GM18873 (cell line): ENCODE measurements at regions not wholly inside any gene's neighbourhood (a gene's known extent, or its start where the extent isn't known, plus 50 kb on each side); places are given as distances from the start of the nearest gene placed in this dataset.
"Not testable (repeated sequence)": the region's sequence is repeated elsewhere in the genome, so short reads cannot be mapped to it uniquely, and the experiment has no call there.

ENCODE experiments used
- ATAC-seq: cut with Tn5 transposase; IDR thresholded peaks from one replicate; pipeline ENCODE4 v1.9.1; 2021; ENCODE audit warnings: mild to moderate bottlenecking, moderate library complexity, moderate number of reproducible peaks; ENCODE audit not compliant: unreplicated experiment, low FRiP score

DNA sequence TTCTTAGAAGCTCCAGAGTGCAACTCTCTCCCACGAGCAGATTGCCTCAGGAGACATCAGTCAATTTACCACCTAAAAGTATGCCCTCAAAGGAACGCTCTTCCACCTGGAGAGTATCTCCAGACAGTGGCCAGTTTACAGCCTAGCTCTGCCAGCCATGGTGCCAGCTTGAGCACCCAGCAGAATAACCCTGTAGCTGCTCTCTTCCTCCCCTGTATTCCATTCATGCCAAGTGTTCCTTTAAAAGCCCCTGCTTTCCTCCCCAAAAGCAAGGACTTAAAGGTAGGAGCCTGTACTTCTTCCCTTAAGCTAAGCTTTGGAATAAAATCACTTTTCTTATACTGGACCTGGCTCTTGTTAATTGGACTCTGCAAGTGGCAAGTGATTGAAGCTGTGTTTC is 245.4 kb upstream of the TMEM132C start:
- ATAC-seq: no peak

DNA sequence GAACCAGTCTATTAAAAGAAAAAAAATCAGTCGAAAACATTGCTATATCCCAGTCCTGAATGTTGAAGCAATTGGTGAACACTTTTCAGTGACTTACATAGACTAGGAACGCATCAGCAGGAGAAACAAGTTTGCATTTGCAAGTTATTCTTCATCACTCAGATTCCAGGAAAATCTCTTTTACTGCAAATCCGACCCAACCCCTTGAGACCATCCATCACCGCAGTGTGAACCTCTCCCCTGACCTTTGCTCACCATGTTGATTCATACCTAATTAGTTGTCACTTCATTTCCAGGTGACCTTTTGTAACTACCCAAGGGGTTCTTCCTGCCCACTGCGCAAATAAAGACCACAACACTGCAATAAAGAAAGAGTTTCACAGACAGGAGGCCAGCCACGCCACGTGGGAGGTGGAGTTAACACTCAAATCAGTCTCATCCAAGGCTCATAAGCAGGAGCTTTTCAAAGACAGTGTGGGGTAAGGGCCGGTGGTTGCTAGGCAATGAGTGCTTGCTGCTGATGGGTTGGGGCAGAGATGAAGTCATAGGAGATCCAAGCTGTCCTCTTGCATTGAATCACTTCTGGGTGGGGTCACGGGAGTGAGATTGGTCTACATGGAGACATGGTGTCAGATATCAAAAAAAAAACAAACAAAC is 241.3 kb upstream of the TMEM132C start:
- no peak for ATAC-seq

DNA sequence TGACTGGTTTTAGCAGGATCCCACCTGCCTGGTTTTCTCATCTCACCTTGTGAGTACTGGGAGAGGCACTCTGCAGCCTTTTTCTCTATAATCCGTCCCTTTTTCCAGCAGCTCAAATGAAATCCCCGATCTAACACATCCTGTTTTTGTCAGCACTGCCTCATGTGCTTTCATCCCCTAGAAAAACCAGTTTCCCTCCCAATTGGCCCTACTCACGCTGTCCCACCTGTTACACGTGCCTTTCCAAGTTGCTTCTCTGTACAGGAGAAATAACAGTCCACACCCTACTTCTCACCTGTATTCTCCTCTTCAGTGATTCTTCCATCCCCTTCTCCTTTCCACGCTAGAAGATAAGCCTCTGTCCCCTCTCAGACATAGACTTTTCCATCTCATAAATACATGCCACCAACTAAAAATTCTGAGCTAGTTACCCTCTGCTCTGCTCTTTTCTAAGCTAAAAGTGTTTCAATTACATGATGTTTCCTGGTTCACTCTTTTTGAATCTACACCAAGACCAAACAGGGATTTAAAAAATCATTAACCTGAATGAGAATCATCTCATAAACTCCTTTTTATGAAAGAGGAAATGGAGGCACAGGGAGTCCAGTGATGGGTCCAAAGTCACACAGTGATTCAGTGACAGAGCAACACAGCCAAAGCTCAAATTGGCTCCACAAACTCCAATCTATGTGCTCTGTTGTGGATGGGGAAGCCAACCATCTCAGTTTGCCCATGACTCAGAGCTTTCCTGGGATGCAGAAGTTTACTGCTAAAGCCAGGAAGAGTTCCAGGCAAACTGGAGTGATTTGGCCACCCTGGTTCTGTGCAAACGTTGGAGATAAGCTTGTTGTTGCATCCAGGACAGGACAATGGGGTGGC is 240.0 kb upstream of the TMEM132C start:
- no peak for ATAC-seq

DNA sequence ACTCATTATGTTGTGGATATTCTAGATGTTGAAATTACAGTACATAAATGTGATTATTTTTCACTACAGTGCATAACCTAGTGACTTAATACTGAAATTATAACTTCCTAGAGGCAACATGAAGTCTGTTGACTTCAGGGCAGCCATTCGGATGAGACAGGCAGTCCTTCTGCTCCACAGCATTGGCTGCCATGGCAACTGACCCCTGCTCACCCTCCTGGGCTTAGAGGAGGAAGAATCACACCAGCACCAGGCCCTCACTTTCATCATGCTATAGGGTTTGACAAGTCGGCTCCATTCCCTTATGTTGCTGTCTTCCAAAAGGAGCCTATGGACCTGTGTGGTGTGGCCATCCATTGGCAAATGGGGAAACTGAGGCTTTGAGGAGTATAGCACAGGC is 233.5 kb upstream of the TMEM132C start:
- ATAC-seq: no peak

DNA sequence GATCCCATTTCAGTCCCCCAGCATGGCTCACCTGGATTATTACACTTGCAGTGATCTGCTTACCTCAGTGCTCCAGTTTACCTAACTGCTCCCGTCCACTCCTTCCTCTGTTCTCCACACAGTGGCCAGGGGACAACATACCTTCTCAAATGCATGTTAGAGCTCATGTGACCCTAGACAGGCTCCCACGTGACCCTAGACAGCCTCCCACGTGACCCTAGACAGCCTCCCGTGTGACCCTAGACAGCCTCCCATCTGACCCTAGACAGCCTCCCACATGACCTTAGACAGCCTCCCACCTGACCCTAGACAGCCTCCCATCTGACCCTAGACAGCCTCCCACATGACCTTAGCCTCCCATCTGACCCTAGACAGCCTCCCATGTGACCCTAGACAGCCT is 226.0 kb upstream of the TMEM132C start:
- no peak for ATAC-seq

DNA sequence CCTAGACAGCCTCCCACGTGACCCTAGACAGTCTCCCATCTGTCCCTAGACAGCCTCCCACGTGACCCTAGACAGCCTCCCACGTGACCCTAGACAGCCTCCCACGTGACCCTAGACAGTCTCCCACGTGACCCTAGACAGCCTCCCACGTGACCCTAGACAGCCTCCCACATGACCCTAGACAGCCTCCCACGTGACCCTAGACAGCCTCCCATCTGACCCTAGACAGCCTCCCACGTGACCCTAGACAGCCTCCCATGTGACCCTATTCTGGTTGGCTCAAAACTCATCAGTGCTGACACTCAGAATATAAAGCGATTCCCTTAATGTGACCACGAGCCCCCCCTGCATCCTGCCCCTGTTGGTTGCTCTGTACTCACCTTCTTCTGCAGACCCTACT is 224.7 kb upstream of the TMEM132C start:
- ATAC-seq: not testable (repeated sequence)

DNA sequence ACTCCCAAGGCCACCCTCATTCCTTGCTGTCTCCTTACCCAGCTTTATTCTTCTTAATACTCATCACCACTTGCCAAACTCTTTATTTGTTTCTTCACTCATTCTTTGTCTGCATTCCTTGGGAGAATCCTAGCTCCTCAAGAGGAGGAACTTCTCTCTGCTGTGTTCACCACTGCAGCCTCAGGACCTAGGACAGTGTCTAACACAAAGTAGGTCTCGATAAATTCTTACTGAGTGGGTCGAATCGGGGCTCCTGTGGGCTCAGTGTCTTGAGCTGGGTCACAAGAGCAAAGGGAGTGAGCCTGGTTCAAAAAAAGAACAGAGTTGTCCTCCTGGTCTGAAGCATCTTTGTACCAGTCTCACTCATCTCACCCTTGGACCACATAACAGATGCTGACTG is 224.1 kb upstream of the TMEM132C start:
- no peak for ATAC-seq

DNA sequence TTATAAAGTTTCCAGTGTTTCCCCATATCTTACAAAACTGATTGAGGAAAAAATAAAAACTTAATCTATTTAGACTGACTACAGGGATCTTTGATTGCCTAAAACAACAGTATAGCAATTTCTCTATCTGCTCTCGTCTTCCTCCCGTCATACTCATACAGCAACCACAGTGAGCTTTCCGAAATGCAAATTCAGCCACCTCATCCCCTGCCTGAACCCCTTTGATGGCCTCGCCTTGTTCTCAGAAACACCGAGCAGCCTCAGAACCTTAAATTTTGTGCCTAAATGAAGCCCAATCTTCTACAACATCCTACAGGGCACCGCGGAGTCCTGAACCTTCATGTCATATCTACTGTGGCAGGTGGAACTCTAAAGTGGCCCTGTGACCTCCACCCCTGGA is 223.7 kb upstream of the TMEM132C start:
- no peak for ATAC-seq

DNA sequence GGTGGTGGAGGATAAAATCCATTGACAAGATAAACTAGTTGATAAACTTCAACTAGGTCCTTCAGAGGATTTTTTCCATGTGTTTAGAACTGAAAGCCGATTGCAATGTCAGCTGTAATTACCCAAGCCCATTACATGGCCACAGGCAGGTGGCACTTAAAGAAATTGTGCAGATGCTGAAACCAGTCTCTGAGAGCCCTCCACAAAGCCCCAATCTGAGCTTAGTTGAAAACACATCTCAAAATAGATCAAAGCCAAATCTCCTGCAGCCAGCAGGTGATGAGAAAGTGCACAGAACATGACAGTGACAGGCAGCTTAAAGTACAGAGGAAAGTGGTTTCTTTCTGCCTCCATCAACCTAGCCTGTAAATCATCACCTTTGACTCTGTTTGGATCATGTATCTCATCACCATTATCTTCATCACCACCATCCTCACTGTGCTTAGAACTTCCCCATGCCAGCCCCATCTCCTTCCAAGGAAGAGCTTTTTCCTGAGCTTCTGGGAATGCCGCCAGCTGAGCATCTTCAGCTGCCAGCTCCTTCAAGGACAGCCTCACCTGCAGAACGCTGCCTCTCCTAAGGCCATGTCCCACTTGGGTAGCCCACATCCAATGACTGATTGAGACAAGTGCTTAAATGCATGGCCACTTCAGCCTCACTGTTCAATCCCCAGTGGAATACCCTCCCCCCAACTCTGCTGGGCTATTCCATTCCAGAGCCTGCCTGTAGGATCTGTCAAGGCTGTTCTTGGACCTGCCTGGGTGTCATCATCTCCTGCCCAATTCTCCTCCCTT is 219.5 kb upstream of the TMEM132C start:
- ATAC-seq: no peak

DNA sequence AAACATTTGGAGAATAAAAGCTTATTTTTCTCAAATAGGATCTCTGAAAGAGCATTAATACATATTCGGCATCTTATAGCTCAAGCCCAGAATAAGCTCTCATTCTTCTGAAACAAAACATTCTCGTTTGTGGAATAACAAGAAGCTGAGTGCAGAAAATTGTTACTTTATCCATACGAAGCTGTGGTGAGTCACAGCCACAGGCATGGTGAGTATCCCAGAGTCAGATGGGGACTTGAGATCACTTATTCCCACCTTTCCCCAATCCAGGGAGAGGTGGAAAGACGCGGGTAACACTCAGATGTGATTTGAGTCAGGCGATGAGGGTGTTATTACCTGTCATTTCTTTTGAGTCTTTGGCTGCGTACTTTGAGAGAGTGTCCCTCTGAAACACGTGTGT is 214.6 kb upstream of the TMEM132C start:
- ATAC-seq: no peak

DNA sequence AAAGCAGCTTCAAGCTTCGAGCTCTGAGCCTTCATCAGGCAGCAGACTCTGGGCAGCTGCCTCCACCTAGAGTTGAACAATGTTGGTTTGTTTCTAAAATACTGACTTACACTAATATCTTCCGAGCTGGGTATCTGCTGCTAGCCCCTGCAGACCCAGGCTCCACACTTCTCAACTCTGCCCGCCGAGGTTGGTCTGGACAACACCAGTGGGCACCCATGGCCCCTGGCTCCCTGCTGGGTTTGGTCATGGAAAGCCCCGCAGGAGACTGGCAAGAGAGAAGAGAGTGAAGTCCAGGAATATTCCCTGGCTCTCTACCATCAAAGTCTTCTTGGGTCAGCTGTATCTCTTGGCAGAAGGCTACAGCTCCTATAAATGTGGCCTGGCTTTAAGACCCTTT is 214.2 kb upstream of the TMEM132C start:
- ATAC-seq: no peak

DNA sequence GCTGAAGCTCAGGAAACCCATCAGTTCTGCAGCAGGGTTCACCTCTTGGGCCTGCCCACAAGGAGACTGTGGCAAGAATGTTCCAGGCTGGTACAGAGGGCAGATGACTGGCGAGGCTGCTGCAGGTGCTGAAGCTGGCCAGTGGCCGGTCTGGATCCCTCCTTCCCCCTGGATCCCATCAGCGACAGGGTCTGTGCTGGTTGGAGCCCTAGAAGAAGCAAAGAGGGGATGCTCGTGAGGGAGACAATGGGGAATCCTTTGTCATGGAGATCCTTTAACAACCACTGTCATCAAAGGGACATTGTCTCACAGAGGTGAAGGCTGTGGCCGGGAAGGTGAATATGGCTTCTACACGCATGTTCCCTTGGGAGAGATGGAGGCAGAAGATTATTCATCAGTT is 211.4 kb upstream of the TMEM132C start:
- no peak for ATAC-seq

DNA sequence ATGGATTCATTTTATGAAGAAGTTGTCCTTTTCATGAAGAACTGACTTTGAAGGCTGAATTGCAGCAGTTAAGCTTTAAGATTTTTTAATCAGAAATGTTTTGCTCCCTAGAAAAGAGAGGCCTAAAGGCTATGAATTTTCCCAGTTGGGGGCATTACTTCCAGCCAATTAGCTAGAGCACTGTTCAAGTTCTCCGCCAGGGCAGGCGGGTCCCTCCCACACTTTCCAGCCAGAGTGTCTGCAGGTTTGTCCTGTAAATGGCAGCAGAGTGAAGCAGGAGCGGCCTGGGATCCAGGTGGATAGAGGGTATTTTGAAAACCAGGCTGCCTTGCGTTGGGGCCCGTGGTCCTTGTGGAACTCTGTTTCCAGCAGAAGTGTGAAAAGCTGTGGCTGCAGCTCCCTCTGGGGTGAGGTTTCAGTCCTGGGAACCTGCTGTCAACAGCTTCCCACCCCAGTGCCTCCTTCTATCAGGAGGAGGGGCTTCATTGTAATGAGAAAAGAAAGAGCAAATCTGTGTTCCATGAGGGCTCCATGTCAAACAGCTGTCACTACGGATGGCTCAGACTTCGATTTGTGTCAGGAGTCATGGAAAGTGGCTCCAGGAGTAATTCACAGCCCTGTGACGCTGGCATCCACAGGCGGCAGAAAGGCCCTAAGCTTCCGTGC is 210.7 kb upstream of the TMEM132C start:
- no peak for ATAC-seq

DNA sequence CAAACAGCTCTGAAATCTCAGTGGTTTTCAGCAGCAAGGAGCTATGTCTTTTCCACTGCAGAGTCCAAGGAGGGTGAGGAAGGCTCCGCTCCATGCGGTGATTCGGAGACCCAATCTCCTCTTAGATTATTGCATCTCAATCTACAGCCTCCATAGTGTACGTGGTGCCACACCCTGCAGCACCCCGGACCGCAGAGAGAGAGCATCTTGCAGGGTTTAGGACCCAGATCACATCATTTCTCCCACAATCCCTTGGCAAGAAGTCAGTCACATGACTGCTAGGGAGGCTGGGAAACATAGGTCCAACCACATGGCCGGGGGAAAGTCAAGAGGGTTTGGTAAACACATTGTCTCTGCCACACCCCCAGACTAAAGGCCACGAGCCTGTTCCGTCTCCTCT is 209.4 kb upstream of the TMEM132C start:
- ATAC-seq: no peak

DNA sequence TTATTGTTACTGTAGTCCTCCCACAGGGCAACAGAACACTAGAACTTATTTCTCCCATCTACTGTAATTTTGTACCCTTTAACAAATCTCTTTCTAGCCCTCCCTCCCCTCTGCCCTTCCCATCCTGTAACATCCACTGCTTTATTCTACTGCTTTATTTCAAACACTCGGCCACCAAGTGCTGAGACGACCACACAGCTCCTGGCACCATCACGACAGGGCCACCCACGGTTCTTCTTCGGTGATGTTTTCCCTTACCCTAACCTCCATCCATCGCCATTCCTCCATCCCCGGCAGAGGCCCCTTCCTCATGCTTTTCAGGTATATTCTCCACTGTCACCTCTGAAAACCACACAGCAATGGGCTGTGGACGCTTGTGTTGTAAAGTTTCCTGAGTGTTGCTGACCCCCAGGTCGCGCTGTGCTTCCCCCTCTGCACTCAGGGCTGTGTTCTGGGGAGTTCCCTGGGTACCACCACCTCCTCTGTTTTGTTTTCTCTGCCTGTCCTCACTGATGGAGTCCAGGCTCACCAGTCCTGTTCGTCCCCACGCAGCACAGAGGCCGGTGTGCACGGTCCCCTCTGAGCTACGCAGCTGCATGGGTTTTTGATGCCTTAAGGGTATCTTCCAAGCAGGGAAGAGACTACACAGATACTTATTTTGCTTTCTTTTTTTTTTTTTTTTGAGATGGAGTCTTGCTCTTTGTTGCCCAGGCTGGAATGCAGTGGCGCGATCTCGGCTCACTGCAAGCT is 207.2 kb upstream of the TMEM132C start:
- ATAC-seq: no peak

DNA sequence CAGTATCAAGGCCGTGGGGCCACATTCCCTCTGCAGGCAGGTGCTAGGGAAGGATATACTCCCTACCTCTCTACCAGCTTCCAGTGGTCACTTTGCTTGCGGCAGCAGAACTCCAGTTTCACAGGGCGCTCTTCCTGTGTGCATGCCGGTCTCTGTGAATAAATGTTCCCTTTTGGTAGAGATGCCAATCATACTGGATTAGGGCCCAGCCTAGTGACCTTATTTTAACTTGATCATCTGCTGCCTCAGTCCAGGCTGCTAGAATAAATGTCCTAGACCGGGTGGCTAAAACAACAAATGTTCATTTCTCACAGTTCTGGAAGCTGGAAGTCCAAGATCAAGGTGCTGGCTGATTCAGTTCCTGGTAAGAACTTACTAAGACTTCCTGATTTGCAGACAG is 198.8 kb upstream of the TMEM132C start:
- ATAC-seq: no peak

DNA sequence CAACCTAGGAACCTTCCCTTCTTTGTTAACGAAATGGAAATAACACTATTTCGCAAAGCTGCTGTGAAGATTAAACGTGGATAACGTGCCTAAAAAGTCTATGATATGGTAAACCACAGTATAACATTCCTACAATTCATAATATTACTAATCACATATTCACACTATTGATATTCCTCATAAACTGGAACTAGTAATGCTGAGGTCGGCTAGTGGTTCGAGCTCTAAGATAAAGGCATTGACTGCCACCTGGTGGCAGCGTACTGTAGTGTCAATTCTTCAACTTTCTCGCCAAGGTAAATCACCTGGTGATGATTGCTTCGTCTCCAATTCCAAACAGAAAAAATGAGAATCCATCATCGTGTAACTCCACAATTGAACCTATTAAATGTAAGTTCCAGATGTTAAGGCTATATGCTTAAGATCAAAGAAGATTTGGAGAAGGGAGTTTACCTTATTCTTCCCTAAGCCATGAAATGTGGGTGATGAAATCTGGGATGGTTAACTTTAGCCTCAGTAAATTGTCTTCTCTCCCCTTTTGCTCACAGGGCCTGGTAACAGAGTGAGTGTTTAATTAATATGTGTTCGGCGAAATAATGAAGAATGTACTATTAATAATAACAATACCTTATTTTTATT is 197.5 kb upstream of the TMEM132C start:
- ATAC-seq: no peak

DNA sequence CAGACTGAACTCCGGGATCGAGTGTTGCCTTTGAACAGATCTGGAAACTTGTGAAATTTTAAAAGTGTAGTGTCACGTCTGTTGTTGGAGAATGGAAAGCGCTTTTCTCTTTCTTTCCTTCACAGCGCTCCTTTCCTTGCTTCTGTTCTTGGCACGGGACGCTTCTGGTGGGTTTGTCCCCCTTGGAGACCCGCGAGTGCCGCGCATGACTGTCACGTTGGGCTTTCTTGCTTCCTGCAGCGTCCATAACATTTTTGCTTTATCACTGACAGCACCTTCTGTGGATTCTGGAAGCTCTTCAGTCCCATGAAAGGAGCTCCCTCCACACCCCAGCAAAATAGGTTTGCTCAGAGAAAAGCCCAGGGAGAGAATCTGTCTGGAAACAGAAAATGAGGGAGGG is 193.0 kb upstream of the TMEM132C start:
- ATAC-seq: no peak

DNA sequence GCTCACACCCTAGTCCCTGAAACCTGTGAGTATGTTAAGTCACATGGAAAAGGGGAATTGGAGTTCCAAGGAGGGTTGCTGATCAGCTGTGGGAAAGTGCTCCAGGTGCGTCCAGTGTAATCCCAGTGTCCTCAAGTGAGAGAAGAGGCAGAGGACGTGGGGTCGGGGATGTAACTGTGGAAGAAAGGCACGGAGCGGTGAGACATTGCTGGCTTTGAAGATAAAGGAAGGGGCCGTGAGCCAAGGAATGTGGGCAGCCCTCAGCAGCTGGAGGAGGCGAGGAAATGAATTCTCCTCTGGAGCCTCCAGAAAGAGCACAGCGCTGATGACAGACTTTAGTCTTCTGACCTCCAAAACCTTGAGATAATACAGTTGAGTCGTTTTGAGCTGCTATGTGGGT is 191.6 kb upstream of the TMEM132C start:
- no peak for ATAC-seq

DNA sequence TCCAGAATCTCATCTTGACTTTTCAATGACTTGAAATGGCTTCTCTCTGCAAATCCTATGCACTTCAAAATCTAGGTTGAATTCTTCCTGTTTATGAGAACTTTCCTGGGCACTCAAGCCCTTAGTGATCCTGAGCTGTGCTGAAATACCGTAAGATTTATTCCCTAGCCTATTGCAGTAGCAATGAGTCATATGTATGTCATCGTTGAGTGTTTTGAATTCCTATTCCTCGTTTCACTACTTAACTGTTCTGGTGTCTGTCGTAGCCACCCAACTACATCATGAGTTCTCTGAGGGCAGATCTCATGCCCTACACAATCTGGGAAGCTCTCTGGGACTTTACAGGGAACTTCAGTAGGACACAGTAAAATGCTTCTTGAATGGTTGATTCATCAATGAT is 190.8 kb upstream of the TMEM132C start:
- no peak for ATAC-seq
